Body of pancreas (tissue), 4 donors: ENCODE measurements at regions not wholly inside any gene's neighbourhood (a gene's known extent, or its start where the extent isn't known, plus 50 kb on each side); places are given as distances from the start of the nearest gene placed in this dataset.

Experiments
- POLR2A ChIP-seq, 3 donors: fragments of 450-650 bp; IDR thresholded peaks; one replicate each; pipeline ENCODE4 v1.6.1; 2016; ENCODE audit warnings: antibody characterized with exemption in 3 of 3, mild to moderate bottlenecking in 2 of 3
- TF ChIP-seq, protein P1 (sequence below), 7 experiments: fragments of 450-650 bp in 4 of 7; fragments of 200-600 bp in 3 of 7; sonication (generic) in 3 of 7; IDR thresholded peaks; one replicate each; pipeline ENCODE4 v1.5.1; 2016 to 2019; ENCODE audit warnings: antibody characterized with exemption in 7 of 7

DNA sequence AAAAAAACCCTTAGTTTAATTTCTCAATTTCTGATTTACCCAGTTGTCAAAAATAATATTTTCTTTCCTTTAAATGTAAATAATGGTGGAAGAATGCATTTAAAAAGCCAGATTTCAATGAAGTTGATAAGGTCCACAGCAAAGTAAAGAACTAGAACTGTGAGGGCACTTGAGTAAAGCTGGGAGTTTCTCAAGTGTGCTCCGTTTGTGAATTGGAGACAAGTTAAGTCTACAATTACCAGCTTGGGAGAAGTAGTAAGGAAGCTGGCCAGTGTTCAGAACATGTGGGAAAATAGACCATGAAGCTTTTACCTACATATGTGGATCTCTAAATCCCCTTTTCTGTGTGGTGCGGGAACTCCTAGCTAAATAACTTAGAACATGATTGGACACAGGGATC is 239.4 kb downstream of the OXSM start:
- TF ChIP-seq, protein P1, sequence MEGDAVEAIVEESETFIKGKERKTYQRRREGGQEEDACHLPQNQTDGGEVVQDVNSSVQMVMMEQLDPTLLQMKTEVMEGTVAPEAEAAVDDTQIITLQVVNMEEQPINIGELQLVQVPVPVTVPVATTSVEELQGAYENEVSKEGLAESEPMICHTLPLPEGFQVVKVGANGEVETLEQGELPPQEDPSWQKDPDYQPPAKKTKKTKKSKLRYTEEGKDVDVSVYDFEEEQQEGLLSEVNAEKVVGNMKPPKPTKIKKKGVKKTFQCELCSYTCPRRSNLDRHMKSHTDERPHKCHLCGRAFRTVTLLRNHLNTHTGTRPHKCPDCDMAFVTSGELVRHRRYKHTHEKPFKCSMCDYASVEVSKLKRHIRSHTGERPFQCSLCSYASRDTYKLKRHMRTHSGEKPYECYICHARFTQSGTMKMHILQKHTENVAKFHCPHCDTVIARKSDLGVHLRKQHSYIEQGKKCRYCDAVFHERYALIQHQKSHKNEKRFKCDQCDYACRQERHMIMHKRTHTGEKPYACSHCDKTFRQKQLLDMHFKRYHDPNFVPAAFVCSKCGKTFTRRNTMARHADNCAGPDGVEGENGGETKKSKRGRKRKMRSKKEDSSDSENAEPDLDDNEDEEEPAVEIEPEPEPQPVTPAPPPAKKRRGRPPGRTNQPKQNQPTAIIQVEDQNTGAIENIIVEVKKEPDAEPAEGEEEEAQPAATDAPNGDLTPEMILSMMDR (IDR thresholded peaks at IDR 0.05) = no peak
- no peak for TF ChIP-seq POLR2A (IDR thresholded peaks at IDR 0.05)
